ENCODE measurements at regions not wholly inside any gene's neighbourhood (a gene's known extent, or its start where the extent isn't known, plus 50 kb on each side); places are given as distances from the start of the nearest gene placed in this dataset.

GRCh38 chr2:83923531-83923930 is 535.5 kb downstream of the SUCLG1 start:
- TF ChIP-seq CTCF (IDR thresholded peaks at IDR 0.05; ENCODE audit: insufficient read depth, low read length, poor library complexity, severe bottlenecking) (no peak), EZH2phosphoT487 (conservative IDR thresholded peaks at IDR 0.05; ENCODE audit: low read length) (no peak)

Measured in SU-DHL-6 (cell line).